ENCODE measurements at regions not wholly inside any gene's neighbourhood (a gene's known extent, or its start where the extent isn't known, plus 50 kb on each side); places are given as distances from the start of the nearest gene placed in this dataset.

DNA sequence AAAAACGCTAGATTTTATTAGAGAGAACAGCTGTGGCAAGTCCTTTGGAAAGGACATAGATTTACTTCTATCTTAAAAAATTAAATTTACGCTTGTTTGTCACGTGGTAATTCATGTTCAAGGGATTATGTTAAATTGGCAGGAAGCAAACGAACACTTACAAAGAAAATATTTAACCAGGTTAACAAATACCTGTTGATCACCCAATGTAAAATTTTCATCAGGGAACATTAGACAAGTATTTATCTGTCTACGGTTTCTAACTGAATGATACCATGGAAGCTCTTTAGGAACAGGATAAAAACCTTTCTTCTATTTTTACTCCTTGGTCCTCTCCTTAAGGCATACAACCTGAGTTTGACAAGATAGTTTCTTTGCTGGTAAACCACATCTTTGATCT, 122.2 kb downstream of the NOC3L start (continued):
- TF ChIP-seq, protein P1, sequence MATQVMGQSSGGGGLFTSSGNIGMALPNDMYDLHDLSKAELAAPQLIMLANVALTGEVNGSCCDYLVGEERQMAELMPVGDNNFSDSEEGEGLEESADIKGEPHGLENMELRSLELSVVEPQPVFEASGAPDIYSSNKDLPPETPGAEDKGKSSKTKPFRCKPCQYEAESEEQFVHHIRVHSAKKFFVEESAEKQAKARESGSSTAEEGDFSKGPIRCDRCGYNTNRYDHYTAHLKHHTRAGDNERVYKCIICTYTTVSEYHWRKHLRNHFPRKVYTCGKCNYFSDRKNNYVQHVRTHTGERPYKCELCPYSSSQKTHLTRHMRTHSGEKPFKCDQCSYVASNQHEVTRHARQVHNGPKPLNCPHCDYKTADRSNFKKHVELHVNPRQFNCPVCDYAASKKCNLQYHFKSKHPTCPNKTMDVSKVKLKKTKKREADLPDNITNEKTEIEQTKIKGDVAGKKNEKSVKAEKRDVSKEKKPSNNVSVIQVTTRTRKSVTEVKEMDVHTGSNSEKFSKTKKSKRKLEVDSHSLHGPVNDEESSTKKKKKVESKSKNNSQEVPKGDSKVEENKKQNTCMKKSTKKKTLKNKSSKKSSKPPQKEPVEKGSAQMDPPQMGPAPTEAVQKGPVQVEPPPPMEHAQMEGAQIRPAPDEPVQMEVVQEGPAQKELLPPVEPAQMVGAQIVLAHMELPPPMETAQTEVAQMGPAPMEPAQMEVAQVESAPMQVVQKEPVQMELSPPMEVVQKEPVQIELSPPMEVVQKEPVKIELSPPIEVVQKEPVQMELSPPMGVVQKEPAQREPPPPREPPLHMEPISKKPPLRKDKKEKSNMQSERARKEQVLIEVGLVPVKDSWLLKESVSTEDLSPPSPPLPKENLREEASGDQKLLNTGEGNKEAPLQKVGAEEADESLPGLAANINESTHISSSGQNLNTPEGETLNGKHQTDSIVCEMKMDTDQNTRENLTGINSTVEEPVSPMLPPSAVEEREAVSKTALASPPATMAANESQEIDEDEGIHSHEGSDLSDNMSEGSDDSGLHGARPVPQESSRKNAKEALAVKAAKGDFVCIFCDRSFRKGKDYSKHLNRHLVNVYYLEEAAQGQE (IDR thresholded peaks at IDR 0.05): no peak
- no peak for TF ChIP-seq CBX2 (IDR thresholded peaks at IDR 0.05; ENCODE audit: borderline replicate concordance, low read depth)
- TF ChIP-seq RFX5 (IDR thresholded peaks at IDR 0.05): no peak
- TF ChIP-seq ZFP36 (IDR thresholded peaks at IDR 0.05; ENCODE audit: borderline replicate concordance, partially characterized antibody): no peak
- no peak for TF ChIP-seq BHLHE40 (IDR thresholded peaks at IDR 0.05; ENCODE audit: low read depth, low read length)
- TF ChIP-seq HOXB13 (CRISPR knock-in tag; IDR thresholded peaks at IDR 0.05; ENCODE audit: low read depth): no peak
- TF ChIP-seq PHF8 (IDR thresholded peaks at IDR 0.05; ENCODE audit: borderline replicate concordance, low read depth): no peak
- no peak for TF ChIP-seq FOSL2 (IDR thresholded peaks at IDR 0.05)
- TF ChIP-seq FOSL2 (CRISPR knock-in tag; IDR thresholded peaks at IDR 0.05): no peak
- TF ChIP-seq MYC (IDR thresholded peaks at IDR 0.05; ENCODE audit: borderline replicate concordance, low read length): no peak
- TF ChIP-seq, protein P2, sequence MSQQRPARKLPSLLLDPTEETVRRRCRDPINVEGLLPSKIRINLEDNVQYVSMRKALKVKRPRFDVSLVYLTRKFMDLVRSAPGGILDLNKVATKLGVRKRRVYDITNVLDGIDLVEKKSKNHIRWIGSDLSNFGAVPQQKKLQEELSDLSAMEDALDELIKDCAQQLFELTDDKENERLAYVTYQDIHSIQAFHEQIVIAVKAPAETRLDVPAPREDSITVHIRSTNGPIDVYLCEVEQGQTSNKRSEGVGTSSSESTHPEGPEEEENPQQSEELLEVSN (IDR thresholded peaks at IDR 0.05; ENCODE audit: borderline replicate concordance, low read depth): no peak
- TF ChIP-seq CHD4 (IDR thresholded peaks at IDR 0.05; ENCODE audit: borderline replicate concordance): no peak
- no peak for TF ChIP-seq ZC3H11A (IDR thresholded peaks at IDR 0.05)
- no peak for TF ChIP-seq ESRRA (IDR thresholded peaks at IDR 0.05; ENCODE audit: borderline replicate concordance, low read length)
- TF ChIP-seq POLR2AphosphoS2 (conservative IDR thresholded peaks at IDR 0.05; ENCODE audit: low read length): no peak

- Histone ChIP-seq H3K4me3 (no peak overlapping the region), H3K27ac (no peak overlapping the region), H3K4me2 (no peak overlapping the region), H3K9me3 (no peaks in the 10 kb centered on the region), H3K4me1 (no peaks in the 10 kb centered on the region)
- DNase-seq (ENCODE audit: low read depth in 1 of 2, low spot score in 1 of 2) (no peak), FAIRE-seq (no peak), ATAC-seq (no peak)
- CTCF ChIA-PET: interaction anchor here (1.0 kb wide), 1 partner anchor 80 kb away, joined by 3 read pairs; no protein-coding TSS in a partner anchor
- POLR2A ChIA-PET: no interaction called here
- WGBS (ENCODE audit: missing lambda C conversion rate): 93% methylated on average over 2 of the region's 2 CpGs
- TF ChIP-seq CBX2 (IDR thresholded peaks at IDR 0.05; ENCODE audit: borderline replicate concordance, low read depth): no peak
- no peak for TF ChIP-seq ZC3H11A (IDR thresholded peaks at IDR 0.05)
- no peak for TF ChIP-seq HOXA7 (CRISPR knock-in tag; IDR thresholded peaks at IDR 0.05)
- TF ChIP-seq NPAS2 (CRISPR knock-in tag; IDR thresholded peaks at IDR 0.05; ENCODE audit: borderline replicate concordance): no peak
- TF ChIP-seq MAFK (IDR thresholded peaks at IDR 0.05; ENCODE audit: partially characterized antibody): no peak
Observed at GRCh38 chr10:94240901-94241300, 121.8 kb downstream of the NOC3L start.

GRCh38 chr10:94251098-94251497, 111.6 kb downstream of the NOC3L start:
- no peak for ATAC-seq
- WGBS (ENCODE audit: missing lambda C conversion rate): 98% methylated on average over 2 of the region's 2 CpGs
- FAIRE-seq: no peak
- ChIA-PET POLR2A (no interaction called here), CTCF (interaction anchor here (0.6 to 1.5 kb wide), 2 partner anchors 80 to 334 kb away, joined by 3 read pairs; no protein-coding TSS in a partner anchor)
- no peak overlapping the region for H3K4me3 ChIP-seq
- H3K27ac ChIP-seq: no peak overlapping the region
- no peaks in the 10 kb centered on the region for H3K9me3 ChIP-seq
- DNase-seq (ENCODE audit: low read depth in 1 of 2, low spot score in 1 of 2): no peak
- H3K4me1 ChIP-seq: no peaks in the 10 kb centered on the region
- no peak overlapping the region for H3K4me2 ChIP-seq
- TF ChIP-seq SMC3 (IDR thresholded peaks at IDR 0.05) (no peak), MAFK (IDR thresholded peaks at IDR 0.05; ENCODE audit: partially characterized antibody) (no peak), ESRRA (IDR thresholded peaks at IDR 0.05; ENCODE audit: borderline replicate concordance, low read length) (no peak), HOXA7 (CRISPR knock-in tag; IDR thresholded peaks at IDR 0.05) (no peak), HOXB5 (CRISPR knock-in tag; IDR thresholded peaks at IDR 0.05) (no peak), FOSL2 (IDR thresholded peaks at IDR 0.05) (no peak), FOSL2 (CRISPR knock-in tag; IDR thresholded peaks at IDR 0.05) (no peak), KDM5A (IDR thresholded peaks at IDR 0.05) (no peak), SREBF2 (IDR thresholded peaks at IDR 0.05) (no peak), PBX3 (IDR thresholded peaks at IDR 0.05) (no peak), PHF8 (IDR thresholded peaks at IDR 0.05; ENCODE audit: borderline replicate concordance, low read depth) (no peak), BHLHE40 (IDR thresholded peaks at IDR 0.05; ENCODE audit: low read depth, low read length) (no peak), EP300 (IDR thresholded peaks at IDR 0.05) (no peak)
- TF ChIP-seq, protein P3, sequence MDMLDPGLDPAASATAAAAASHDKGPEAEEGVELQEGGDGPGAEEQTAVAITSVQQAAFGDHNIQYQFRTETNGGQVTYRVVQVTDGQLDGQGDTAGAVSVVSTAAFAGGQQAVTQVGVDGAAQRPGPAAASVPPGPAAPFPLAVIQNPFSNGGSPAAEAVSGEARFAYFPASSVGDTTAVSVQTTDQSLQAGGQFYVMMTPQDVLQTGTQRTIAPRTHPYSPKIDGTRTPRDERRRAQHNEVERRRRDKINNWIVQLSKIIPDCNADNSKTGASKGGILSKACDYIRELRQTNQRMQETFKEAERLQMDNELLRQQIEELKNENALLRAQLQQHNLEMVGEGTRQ (IDR thresholded peaks at IDR 0.05): no peak
- TF ChIP-seq, protein P1 (IDR thresholded peaks at IDR 0.05): no peak

Measured in A549 (cell line).